ENCODE measurements at regions not wholly inside any gene's neighbourhood (a gene's known extent, or its start where the extent isn't known, plus 50 kb on each side); places are given as distances from the start of the nearest gene placed in this dataset.

- FAIRE-seq: no peak
- dilution Hi-C loops (cut with MboI; ENCODE audit: extremely low pct_ligation_motif_present, low sequenced_read_pairs): no loop called here
Observed at GRCh38 chr9:29850664-29851063, 2277.4 kb upstream of the C9orf72 start.

GRCh38 chr9:29861803-29862202 lies 2288.5 kb upstream of the C9orf72 start:
- H3K4me3 ChIP-seq (ENCODE audit: control insufficient read depth in 2 of 3, extremely low read depth in 1 of 3, insufficient read depth in 2 of 3, low read depth in 1 of 3, low read length in 3 of 3): no peak overlapping the region
- no peaks in the 10 kb centered on the region for H3K9me3 ChIP-seq (ENCODE audit: control insufficient read depth, low read depth, low read length)
- no peak overlapping the region for H3K27ac ChIP-seq (ENCODE audit: control insufficient read depth, insufficient read depth, low read length)
- H3K4me1 ChIP-seq (ENCODE audit: control insufficient read depth, extremely low read depth, insufficient read depth, low read length): no peaks in the 10 kb centered on the region
- no peak overlapping the region for H2AFZ ChIP-seq (ENCODE audit: control insufficient read depth, low read length)
- H3K4me2 ChIP-seq (ENCODE audit: control insufficient read depth, extremely low read depth, insufficient read depth, low read depth, low read length): no peak overlapping the region
- no peak for DNase-seq (ENCODE audit: low read depth, low spot score)
- dilution Hi-C loops (cut with MboI; ENCODE audit: extremely low pct_ligation_motif_present, low sequenced_read_pairs): no loop called here
- H3K36me3 ChIP-seq (ENCODE audit: control insufficient read depth in 2 of 2, extremely low read depth in 1 of 2, insufficient read depth in 2 of 2, low read length in 2 of 2): no peaks in the 10 kb centered on the region
- no peaks in the 10 kb centered on the region for H3K27me3 ChIP-seq (ENCODE audit: control insufficient read depth, extremely low read depth, insufficient read depth, low read length)
- TF ChIP-seq EZH2 (IDR thresholded peaks at IDR 0.05; ENCODE audit: low read length) (no peak), CTCF (optimal IDR thresholded peaks at IDR 0.05 in 1 of 3, IDR thresholded peaks at IDR 0.05 in 1 of 3, conservative IDR thresholded peaks at IDR 0.05 in 1 of 3; ENCODE audit: extremely low read depth in 1 of 3, insufficient read depth in 2 of 3, low read length in 3 of 3) (no peak)
- H3K9ac ChIP-seq (ENCODE audit: control insufficient read depth, extremely low read depth, insufficient read depth, low read length): no peak overlapping the region
- no peaks in the 10 kb centered on the region for H3K9me1 ChIP-seq (ENCODE audit: control insufficient read depth, extremely low read depth, insufficient read depth, low read length)
- FAIRE-seq: no peak
- H3K79me2 ChIP-seq (ENCODE audit: control insufficient read depth, insufficient read depth, low read length): no peaks in the 10 kb centered on the region
- H4K20me1 ChIP-seq (ENCODE audit: control insufficient read depth, extremely low read depth, insufficient read depth, low read length): no peaks in the 10 kb centered on the region

More at GRCh38 chr9:29850664-29851063, 2277.4 kb upstream of the C9orf72 start:
- no peak overlapping the region for H3K9ac ChIP-seq (ENCODE audit: control insufficient read depth, extremely low read depth, insufficient read depth, low read length)
- H3K4me2 ChIP-seq (ENCODE audit: control insufficient read depth, extremely low read depth, insufficient read depth, low read depth, low read length): no peak overlapping the region
- no peaks in the 10 kb centered on the region for H3K9me1 ChIP-seq (ENCODE audit: control insufficient read depth, extremely low read depth, insufficient read depth, low read length)
- no peaks in the 10 kb centered on the region for H3K36me3 ChIP-seq (ENCODE audit: control insufficient read depth in 2 of 2, extremely low read depth in 1 of 2, insufficient read depth in 2 of 2, low read length in 2 of 2)
- H3K4me3 ChIP-seq (ENCODE audit: control insufficient read depth in 2 of 3, extremely low read depth in 1 of 3, insufficient read depth in 2 of 3, low read depth in 1 of 3, low read length in 3 of 3): no peak overlapping the region
- H4K20me1 ChIP-seq (ENCODE audit: control insufficient read depth, extremely low read depth, insufficient read depth, low read length): no peaks in the 10 kb centered on the region
- H3K79me2 ChIP-seq (ENCODE audit: control insufficient read depth, insufficient read depth, low read length): no peaks in the 10 kb centered on the region
- H3K9me3 ChIP-seq (ENCODE audit: control insufficient read depth, low read depth, low read length): no peaks in the 10 kb centered on the region
- H3K4me1 ChIP-seq (ENCODE audit: control insufficient read depth, extremely low read depth, insufficient read depth, low read length): no peaks in the 10 kb centered on the region
- TF ChIP-seq EZH2 (IDR thresholded peaks at IDR 0.05; ENCODE audit: low read length) (no peak), CTCF (optimal IDR thresholded peaks at IDR 0.05 in 1 of 3, IDR thresholded peaks at IDR 0.05 in 1 of 3, conservative IDR thresholded peaks at IDR 0.05 in 1 of 3; ENCODE audit: extremely low read depth in 1 of 3, insufficient read depth in 2 of 3, low read length in 3 of 3) (no peak)
- no peaks in the 10 kb centered on the region for H3K27me3 ChIP-seq (ENCODE audit: control insufficient read depth, extremely low read depth, insufficient read depth, low read length)
- DNase-seq (ENCODE audit: low read depth, low spot score): no peak
- H3K27ac ChIP-seq (ENCODE audit: control insufficient read depth, insufficient read depth, low read length): no peak overlapping the region
- H2AFZ ChIP-seq (ENCODE audit: control insufficient read depth, low read length): no peak overlapping the region

Data from keratinocyte (primary cell).